GM06990 (cell line): ENCODE measurements at regions not wholly inside any gene's neighbourhood (a gene's known extent, or its start where the extent isn't known, plus 50 kb on each side); places are given as distances from the start of the nearest gene placed in this dataset.

Experiments
- DNase-seq: peaks from one replicate; pipeline ENCODE4 v3.0.0-alpha.2; 2011; ENCODE audit not compliant: insufficient read length; ENCODE audit errors: extremely low read depth
- H3K27me3 ChIP-seq: replicated peaks from 2 replicates; pipeline ENCODE4 v1.6.0; 2011; ENCODE audit warnings: low read length; ENCODE audit not compliant: control insufficient read depth, insufficient read depth
- H3K36me3 ChIP-seq: 2 replicates; pipeline ENCODE4 v1.5.1; 2011; ENCODE audit warnings: low read length; ENCODE audit not compliant: control insufficient read depth, insufficient read depth
- H3K4me3 ChIP-seq: replicated peaks from 2 replicates; pipeline ENCODE4 v1.5.1; 2011; ENCODE audit warnings: low read depth, mild to moderate bottlenecking, control low read depth, low read length
- CTCF ChIP-seq: IDR thresholded peaks from 2 replicates; pipeline ENCODE4 v1.5.1; 2011; ENCODE audit warnings: low read length, control low read depth, mild to moderate bottlenecking, inconsistent platforms; ENCODE audit not compliant: insufficient read depth, poor library complexity, severe bottlenecking

GRCh38 chr12:75819512-75819911 is 212.1 kb downstream of the PHLDA1 start:
- no peak for TF ChIP-seq CTCF
- Histone ChIP-seq H3K27me3 (no peaks in the 10 kb centered on the region), H3K36me3 (no peaks in the 10 kb centered on the region), H3K4me3 (no peak overlapping the region)
- DNase-seq = no peak

- TF ChIP-seq CTCF = no peak
- Histone ChIP-seq H3K36me3 (no peaks in the 10 kb centered on the region), H3K27me3 (no peaks in the 10 kb centered on the region), H3K4me3 (no peak overlapping the region)
- DNase-seq = no peak
These were observed 212.7 kb downstream of the PHLDA1 start for GRCh38 chr12:75818863-75819262.

GRCh38 chr12:75816897-75817296 is 214.7 kb downstream of the PHLDA1 start:
- no peak overlapping the region for H3K4me3 ChIP-seq
- H3K27me3 ChIP-seq = no peaks in the 10 kb centered on the region
- TF ChIP-seq CTCF = no peak
- no peak for DNase-seq
- no peaks in the 10 kb centered on the region for H3K36me3 ChIP-seq

- H3K27me3 ChIP-seq = no peaks in the 10 kb centered on the region
- DNase-seq = no peak
- TF ChIP-seq CTCF = no peak
- no peak overlapping the region for H3K4me3 ChIP-seq
- no peaks in the 10 kb centered on the region for H3K36me3 ChIP-seq
These were observed 215.8 kb downstream of the PHLDA1 start for GRCh38 chr12:75815756-75816155.

GRCh38 chr12:75814851-75815754 is 216.5 kb downstream of the PHLDA1 start:
- no peak for DNase-seq
- TF ChIP-seq CTCF = no peak
- H3K36me3 ChIP-seq = no peaks in the 10 kb centered on the region
- H3K4me3 ChIP-seq = no peak overlapping the region
- no peaks in the 10 kb centered on the region for H3K27me3 ChIP-seq

GRCh38 chr12:75813072-75813471 is 218.5 kb downstream of the PHLDA1 start:
- H3K4me3 ChIP-seq = no peak overlapping the region

More at GRCh38 chr12:75813072-75813471, 218.5 kb downstream of the PHLDA1 start:
- DNase-seq = no peak
- H3K27me3 ChIP-seq = no peaks in the 10 kb centered on the region
- H3K36me3 ChIP-seq = no peaks in the 10 kb centered on the region
- no peak for TF ChIP-seq CTCF
